ENCODE measurements at regions not wholly inside any gene's neighbourhood (a gene's known extent, or its start where the extent isn't known, plus 50 kb on each side); places are given as distances from the start of the nearest gene placed in this dataset.
"Not testable (repeated sequence)": the region's sequence is repeated elsewhere in the genome, so short reads cannot be mapped to it uniquely, and the experiment has no call there.

DNA sequence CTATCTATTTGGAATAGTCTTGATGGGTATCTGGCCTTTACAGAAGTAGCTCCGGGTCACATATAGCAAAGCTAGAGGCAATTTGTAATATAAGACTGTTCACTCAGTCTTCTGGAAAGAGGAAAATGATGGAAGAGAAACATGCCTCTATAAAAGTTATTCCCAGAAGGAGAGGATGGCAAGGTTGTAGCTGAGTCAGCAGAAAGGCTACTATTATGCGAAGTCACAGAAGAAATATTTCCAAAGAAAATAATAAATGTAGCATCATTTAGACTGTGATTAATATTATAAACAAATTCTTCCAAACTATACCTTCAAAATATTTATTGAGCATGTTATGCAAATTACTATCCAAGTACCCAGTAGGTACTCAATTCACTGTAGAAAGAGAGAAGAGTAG lies 1027.7 kb upstream of the TMEFF2 start:
- DNase-seq (ENCODE audit: low read depth in 3 of 3) = no peak

DNA sequence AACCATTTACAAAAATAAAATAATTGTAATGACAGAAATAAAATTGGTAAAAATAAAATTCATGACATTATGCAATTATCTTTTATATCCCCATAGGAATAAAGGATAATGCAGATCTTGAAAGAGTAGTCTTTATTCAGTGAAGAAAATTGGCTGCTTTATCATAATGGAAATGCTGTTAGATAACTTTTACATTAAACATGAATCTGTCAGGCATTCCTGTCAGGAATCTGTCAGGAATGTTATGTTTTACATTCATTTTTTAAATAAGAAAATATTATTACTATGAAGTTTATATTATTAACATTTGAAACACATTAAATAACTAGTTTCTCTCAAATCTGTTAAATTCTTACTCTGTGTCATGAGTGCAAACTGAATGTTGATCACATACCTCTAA lies 1024.7 kb upstream of the TMEFF2 start:
- no peak for DNase-seq (ENCODE audit: low read depth in 3 of 3)

DNA sequence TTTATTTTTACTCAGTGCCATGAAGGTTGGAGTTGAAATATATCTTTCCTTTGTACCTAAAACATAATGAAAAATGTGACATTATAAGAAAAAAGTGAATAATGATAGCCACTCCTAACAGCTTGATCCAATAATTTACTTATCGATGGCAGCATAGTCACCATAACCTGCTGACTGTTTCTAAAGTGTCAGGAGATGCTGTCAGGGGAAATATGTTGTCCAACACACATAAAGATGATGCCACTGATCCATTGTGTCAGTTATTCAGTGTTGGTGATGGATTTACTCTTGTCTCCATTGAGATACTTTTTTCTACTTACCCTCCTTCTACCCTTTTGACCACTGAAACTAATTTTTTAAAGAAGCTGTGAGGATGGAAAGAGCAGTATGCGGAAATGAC lies 1006.9 kb upstream of the TMEFF2 start:
- no peak for DNase-seq (ENCODE audit: low read depth in 3 of 3)

DNA sequence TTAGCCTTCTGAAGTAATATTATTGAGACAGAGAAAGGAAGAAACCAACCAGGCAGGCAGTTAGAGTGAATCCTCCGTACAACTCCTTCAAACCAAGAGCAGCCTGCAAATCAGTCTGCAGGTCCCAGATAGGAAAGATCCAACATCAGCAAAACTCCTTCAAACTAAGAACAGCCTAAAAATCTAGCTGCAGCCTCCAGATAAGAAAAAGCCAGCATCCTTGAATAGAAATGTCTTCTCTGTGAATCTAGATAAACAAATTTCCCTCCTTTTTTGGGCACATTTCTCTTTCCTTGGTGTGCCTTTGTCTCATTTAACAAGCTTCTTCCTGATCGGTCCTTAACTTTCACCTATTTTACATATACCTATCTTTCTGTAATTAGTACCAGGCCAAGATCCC lies 1004.6 kb upstream of the TMEFF2 start:
- DNase-seq (ENCODE audit: low read depth in 3 of 3) = no peak

DNA sequence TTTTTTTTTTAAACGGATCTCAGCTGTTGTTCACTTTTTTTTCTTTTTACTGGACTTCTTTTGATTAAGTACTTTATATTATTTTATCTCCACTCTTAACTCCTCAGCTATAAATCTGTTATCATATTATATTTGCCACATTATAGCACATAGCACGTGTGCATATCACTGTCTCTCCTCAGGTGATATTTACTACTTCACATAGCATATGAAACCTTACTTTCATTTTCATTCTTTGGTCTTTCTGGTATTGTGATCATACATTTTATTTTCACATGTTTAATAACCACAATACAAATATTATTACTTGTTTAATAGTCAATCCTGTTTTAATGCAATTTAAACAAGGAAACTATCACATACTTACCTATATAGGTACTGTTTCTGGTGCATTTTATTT lies 993.1 kb upstream of the TMEFF2 start:
- no peak for DNase-seq (ENCODE audit: low read depth in 3 of 3)

DNA sequence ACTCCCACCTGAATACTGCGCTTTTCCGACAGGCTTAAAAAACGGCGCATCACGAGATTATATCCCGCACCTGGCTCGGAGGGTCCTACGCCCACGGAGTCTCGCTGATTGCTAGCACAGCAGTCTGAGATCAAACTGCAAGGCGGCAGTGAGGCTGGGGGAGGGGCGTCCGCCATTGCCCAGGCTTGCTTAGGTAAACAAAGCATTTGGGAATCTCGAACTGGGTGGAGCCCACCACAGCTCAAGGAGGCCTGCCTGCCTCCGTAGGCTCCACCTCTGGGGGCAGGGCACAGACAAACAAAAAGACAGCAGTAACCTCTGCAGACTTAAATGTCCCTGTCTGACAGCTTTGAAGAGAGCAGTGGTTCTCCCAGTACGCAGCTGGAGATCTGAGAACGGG lies 976.2 kb upstream of the TMEFF2 start:
- DNase-seq (ENCODE audit: low read depth in 3 of 3) = not testable (repeated sequence)

DNA sequence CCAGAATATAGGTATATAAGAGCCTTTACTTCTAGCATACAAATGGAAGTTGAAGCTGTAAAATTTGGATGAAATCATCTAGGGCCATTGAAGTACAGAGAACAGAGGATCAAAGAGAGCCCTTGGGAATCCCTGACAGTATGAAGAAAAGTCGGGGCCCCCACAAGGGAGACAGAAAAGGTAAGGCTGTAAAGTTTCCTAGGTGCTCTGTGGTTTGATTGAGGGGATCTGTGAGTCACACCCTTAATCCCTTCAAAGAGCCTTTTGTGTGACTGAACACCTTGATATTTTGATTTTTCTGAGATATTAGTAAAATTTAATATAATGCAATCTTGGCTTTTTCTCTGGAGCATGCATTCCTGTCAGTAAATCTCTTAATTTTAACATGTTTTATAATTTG lies 961.7 kb upstream of the TMEFF2 start:
- DNase-seq (ENCODE audit: low read depth in 3 of 3) = no peak

DNA sequence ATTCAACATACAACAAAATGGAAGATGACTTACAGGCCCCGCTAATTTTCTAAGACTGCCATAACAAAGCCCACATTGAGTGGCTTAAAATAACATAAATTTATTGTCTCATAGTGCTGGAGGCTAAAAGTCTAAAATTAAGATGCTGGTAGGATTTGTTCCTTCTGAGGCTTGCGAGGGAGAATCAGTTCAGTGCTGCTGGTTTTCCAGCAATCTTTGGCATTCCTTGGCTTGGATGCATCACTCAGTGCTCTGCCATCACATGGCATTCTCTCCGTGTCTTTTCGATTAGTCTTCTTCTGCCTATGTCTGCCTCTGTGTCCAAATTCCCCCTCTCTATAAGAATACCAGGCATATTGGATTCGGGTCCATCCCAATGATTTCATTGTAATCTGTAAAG lies 959.3 kb upstream of the TMEFF2 start:
- DNase-seq (ENCODE audit: low read depth in 3 of 3) = no peak

DNA sequence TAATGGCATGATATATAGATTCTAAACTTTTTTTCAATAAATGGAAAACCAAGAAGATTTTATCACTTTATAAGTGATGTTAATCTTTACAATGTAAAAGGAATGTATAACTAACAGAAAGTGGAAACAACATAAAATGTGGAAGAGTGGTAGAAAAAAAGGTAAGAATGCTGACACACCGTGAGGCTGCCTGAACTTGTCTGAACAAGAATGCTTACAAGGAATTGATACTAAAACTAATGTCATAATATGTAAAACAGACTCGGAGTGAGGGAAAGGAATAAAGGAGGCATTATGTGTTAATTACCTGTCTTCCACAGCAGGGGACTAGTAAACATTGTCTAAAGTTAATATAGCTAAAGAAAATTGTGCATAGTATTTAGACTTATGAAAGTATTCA lies 958.8 kb upstream of the TMEFF2 start:
- no peak for DNase-seq (ENCODE audit: low read depth in 3 of 3)

DNA sequence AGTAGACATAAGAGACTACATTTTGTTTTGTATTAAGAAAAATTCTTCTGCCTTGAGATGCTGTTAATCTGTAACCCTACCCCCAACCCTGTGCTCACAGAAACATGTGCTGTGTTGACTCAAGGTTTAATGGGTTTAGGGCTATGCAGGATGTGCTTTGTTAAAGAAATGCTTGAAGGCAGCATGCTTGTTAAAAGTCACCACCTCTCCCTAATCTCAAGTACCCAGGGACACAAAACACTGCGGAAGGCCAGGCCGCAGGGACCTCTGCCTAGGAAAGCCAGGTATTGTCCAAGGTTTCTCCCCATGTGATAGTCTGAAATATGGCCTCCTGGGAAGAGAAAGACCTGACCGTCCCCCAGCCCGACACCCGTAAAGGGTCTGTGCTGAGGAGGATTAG lies 947.7 kb upstream of the TMEFF2 start:
- DNase-seq (ENCODE audit: low read depth in 3 of 3) = not testable (repeated sequence)

DNA sequence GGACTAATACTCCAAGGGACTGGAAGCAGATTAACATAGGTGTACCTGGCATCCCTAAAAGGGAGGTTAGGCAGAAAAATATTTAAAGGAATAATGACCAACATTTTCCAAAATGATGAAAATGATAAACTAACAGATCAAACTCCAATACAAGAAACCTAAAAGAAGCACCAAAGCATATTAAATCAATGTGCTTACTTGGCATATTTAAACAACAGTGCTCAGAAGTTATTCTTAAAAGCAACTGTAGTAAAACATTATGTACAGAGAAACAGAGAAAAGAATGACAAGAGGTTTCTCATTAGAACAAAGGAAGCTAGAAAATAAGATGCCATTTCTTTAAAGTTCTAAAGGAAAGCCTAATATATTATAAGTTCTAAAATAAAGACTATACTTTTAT lies 947.3 kb upstream of the TMEFF2 start:
- no peak for DNase-seq (ENCODE audit: low read depth in 3 of 3)

DNA sequence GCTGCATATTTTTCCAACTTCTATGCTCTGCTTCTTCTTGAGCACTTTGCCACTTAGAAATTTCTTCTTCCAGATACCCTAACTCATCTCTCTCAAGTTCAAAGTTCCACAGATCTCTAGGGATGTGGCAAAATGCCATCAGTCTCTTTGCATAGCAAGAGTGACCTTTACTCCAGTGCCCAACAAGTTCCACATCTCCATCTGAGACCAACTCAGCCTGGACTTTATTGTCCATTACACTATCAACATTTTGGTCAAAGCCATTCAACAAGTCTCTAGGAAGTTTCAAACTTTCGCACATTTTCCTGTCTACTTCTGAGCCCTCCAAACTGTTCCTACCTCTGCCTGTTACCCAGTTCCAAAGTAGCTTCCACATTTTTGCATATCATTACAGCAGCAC lies 946.2 kb upstream of the TMEFF2 start:
- not testable (repeated sequence) for DNase-seq (ENCODE audit: low read depth in 3 of 3)

DNA sequence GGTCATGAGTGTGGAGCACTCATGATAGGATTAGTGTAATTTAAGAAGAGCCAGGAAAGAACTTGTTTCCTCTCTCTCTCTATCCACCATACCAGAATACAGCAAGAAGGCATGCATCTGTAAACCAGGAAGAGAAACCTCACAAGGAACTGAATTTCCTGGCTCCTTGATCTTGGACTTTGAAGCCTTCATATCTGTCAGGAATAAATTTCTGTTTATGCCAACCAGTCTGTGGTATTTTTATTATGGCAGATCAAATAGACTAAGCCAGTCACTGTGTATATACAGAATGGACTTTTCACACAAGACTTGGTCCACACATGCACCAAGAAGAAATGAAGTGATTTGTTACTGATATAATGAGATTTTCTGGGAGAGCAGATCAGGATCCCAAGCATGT lies 930.1 kb upstream of the TMEFF2 start:
- DNase-seq (ENCODE audit: low read depth in 3 of 3) = no peak

DNA sequence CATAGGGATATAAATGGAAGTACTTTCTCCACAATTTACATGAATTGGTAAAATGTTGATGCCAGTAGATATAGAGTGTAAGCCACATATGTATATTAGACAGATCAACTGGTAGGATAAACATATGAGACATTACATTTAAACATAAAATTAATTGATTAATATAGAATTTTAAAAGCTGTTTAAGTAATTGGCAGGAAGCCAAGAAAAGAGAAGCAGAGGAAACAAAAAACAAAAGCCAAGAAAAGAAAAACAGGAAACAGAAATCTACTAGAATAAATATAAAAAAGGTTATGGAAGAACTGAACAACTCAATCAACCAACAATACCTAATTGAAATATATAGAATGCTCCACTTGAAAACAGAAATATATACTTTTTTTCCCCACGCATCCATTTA lies 920.1 kb upstream of the TMEFF2 start:
- DNase-seq (ENCODE audit: low read depth in 3 of 3) = no peak

DNA sequence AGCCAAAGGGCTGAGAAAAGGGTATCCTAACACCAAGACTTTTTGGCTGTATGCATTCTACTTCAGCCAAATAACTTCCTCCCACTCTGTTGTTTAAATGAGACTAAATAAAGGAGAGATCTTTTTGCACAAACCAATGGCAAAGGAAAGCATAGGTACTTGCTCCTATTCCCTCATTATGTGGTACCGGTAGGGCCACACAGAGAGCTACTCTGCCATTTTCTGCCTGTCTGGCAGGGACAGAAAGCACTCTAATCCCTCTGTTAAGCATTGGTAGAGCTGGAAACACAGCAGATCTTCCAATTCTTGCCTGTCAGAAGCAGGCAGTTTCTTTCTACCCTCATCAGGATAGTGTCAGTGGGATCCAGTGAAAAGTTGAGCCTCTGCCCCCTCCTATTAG lies 918.3 kb upstream of the TMEFF2 start:
- DNase-seq (ENCODE audit: low read depth in 3 of 3) = no peak

DNA sequence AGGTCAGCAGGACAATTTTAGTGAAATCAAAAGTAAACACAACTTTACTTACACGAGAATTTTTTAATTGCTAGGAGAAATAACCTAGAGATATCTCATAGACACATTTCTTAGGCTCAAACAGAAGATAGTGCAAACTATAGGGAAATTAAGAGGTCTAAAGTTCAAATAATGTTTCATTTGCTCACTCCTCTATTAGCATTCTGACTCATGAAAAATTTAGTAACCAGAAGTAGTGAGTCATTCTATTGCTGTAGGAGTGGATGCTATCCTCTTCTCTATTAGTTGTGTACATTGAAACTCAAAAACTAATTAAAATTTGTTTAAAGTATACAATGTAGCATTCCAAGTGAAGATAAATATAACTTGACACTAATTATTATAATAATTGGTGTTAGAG lies 908.3 kb upstream of the TMEFF2 start:
- DNase-seq (ENCODE audit: low read depth in 3 of 3) = no peak

DNA sequence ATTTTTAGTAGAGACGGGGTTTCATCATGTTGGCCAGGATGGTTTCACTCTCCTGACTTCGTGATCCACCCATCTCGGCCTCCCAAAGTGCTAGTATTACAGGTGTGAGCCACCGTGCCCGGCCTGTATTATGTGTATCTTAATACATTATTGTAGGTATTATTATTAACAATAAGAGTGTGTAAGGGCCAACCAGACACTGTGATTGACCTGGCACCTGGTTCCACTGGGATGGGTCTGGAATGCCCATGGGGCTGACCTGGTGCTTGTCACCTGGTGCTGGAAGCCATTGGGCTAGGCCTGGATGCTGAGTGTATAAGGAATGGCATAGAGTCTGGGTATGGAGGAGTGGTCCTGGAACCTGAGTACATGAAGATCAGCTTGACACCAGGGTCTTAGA lies 906.9 kb upstream of the TMEFF2 start:
- no peak for DNase-seq (ENCODE audit: low read depth in 3 of 3)

DNA sequence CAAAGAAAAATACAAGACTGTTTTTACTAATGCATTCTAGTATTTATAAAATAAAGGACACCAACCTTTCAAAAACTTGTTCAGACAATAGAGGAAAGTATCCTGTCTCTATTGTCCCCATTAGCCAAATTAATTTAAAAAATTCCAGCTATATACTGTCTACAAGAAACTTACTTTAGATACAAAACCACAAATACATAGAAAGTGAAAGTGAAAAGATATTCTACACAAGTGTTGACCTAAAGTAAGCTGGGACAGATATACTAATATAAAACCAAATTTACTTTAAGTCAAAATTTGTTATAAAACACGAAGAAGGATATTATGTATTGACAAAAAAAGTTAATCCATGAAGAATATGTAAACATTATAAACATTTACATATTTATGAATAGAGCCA lies 893.3 kb upstream of the TMEFF2 start:
- DNase-seq (ENCODE audit: low read depth in 3 of 3) = no peak

DNA sequence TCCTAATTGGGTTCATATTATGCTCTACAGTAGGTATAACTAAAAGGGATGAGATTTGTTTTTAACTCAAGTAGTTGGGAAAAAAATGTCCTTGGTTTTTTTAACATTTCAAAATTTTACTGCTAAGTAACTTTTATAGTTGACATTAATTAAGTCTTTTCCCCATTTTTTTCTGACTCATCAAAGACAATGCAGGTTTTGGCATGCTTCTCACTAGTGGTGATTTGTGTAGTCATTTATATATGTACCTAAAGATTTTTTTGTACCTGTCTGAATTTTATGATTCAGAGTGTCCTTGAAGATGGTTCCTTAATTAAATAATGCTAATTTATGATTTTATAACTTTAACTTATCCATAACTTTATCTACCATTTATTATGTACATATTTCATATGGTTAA lies 882.3 kb upstream of the TMEFF2 start:
- DNase-seq (ENCODE audit: low read depth in 3 of 3) = no peak

DNA sequence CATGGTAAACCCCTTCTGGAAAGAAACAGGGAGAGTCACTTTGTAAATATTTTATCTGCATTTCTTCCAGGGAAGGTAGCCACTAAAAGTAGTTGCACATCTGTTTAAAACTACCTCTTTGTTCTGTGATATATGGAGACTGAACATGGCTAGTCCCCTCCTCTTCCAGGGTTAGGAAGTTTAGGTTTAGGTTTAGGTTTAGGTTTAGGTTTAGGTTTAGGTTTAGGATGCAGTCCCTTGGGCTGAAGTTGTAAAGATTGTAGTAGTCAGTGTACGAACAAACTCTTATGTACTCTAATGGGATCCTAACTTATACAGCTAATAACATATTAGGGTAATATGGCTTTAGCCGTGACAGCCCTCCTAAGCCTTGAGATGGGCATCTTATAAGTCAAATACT lies 880.2 kb upstream of the TMEFF2 start:
- no peak for DNase-seq (ENCODE audit: low read depth in 3 of 3)

DNA sequence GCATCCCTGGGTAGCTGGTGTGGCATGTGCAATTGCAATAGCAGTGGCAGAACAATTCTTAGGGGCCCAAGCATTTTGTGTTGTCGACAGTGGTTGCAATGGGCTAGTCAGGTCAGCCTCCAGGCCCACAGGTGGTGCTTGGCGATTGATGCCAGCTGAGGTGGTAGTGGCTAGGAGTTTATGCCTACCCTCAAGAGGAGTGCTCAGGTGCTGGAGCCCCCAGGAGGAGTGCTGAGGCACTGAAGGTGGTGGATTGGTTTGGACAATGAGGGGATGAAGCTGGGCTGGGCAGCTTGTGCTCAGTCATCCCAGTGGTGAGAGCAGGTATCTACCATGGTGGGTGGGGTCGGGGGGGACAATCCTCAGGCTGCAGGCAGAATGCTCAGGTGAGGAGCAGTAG lies 877.9 kb upstream of the TMEFF2 start:
- no peak for DNase-seq (ENCODE audit: low read depth in 3 of 3)

DNA sequence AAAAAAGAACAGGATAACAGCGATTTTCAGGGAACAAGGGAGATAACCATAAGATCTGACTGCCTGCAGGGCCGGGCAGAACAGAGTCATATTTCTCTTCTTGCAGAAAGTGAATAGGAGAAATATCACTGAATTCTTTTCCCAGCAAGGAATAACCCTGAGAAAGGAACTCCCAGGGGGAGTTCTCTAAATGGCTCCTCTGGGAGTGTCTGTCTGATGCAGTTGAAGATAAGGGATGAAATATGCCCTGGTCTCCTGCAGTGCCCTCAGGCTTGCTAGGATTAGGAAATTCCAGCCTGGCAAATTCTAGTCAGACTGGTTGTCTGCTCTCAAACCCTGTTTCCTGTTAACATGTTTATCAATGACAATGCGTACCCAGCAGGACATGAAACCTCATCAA lies 830.8 kb upstream of the TMEFF2 start:
- DNase-seq (ENCODE audit: low read depth in 3 of 3) = not testable (repeated sequence)

DNA sequence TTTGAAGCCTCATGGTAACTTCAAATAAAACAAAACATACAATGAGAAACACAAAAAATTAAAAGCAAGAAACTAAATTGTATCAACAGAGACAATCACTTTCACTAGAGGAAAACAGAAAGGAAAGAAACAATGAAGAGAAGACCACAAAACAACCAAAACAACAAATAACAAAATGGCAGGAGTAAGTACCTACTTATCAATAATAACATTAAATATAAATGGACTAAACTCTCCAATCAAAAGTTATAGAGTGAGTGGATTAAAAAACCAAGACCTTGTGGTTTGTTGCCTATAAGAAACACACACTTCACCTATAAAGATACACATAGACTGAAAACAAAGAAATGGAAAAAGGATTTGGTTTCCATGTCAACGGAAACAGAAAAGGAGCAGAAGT lies 830.1 kb upstream of the TMEFF2 start:
- no peak for DNase-seq (ENCODE audit: low read depth in 3 of 3)

DNA sequence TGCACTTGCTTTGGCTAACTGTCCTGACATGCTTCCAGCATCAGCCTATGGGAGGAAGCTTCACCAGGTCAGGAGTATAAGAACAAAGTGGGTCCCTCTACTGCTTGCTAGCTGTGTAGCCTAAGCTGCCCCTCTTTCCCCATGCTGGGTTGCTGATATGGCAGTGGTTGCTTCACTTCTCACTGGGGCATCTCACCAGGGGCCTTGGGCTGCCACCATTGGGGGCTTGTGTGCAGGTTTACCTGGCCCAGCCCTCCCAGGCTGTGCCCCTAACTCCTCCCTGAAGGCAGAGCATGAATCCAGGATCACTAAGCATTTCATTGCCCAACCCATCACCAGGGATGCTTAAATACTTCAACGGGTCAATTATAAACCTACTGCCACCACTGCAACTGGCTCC lies 817.1 kb upstream of the TMEFF2 start:
- no peak for DNase-seq (ENCODE audit: low read depth in 3 of 3)

DNA sequence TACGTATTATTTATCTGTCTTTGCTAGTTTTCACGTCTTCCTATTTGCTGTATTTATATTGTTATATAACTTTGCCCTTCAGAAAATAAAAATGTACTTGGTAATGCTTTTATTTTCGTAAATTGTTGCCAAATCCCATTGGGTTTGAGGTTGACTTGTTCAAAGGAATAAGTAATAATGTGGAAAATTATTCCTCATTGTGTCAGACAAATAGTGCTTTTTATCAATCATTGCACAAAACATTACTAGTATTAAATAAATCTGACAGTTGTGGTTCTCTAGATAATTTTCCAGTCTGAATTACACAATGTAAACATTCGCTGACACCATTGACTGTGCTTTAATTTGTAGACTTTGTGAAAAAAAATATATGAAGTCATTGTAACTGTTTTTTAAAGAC lies 798.3 kb upstream of the TMEFF2 start:
- DNase-seq (ENCODE audit: low read depth in 3 of 3) = no peak

Measured in stimulated activated CD4-positive, alpha-beta T cell treated with anti-CD3 and anti-CD28 coated beads, TNF-alpha, amount 100 ng/mL, for 24 hours (primary cell).